ENCODE measurements at regions not wholly inside any gene's neighbourhood (a gene's known extent, or its start where the extent isn't known, plus 50 kb on each side); places are given as distances from the start of the nearest gene placed in this dataset.

DNA sequence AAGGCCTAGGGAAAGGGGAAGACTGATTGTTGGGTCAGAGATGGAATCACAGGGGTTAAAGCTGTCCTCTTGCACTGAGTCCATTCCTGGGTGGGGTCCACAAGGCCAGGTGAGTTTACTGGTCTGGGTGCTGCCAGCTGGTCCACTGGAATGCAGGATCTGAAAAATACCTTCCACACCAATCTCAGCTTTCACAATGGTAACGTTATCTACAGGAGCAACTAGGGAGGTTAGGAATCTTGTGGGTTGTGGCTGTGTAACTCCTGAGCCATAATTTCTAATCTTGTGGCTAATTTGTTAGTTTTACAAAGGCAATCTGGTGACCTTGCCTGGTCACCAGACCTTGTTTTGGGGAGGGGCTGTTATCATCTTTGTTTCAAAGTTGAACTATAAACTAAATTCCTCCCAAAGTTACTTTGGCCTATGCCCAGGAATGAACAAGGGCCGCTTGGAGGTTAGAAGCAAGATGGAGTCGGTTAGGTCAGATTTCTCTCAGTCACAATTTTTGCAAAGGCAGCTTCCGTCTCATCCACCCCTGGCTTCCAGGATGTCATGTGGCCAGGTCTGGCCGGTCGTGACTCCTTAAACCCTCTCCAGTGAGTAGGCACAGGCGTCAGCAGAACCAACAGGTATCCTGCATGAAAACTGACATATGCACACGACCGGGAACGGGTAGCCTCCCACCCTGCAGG lies 123.3 kb upstream of the SH3BP4 start:
- H3K4me3 ChIP-seq (ENCODE audit: low read depth, poor library complexity, severe bottlenecking) = no peak overlapping the region
- intact Hi-C loops (cut with DNase I; ENCODE audit: low total_unique reads) = no loop called here
- no peak for TF ChIP-seq POLR2A (IDR thresholded peaks at IDR 0.05)
- TF ChIP-seq, protein P1, sequence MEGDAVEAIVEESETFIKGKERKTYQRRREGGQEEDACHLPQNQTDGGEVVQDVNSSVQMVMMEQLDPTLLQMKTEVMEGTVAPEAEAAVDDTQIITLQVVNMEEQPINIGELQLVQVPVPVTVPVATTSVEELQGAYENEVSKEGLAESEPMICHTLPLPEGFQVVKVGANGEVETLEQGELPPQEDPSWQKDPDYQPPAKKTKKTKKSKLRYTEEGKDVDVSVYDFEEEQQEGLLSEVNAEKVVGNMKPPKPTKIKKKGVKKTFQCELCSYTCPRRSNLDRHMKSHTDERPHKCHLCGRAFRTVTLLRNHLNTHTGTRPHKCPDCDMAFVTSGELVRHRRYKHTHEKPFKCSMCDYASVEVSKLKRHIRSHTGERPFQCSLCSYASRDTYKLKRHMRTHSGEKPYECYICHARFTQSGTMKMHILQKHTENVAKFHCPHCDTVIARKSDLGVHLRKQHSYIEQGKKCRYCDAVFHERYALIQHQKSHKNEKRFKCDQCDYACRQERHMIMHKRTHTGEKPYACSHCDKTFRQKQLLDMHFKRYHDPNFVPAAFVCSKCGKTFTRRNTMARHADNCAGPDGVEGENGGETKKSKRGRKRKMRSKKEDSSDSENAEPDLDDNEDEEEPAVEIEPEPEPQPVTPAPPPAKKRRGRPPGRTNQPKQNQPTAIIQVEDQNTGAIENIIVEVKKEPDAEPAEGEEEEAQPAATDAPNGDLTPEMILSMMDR (IDR thresholded peaks at IDR 0.05) = no peak
- 93 to 94% methylated on average over 10 of the region's 10 CpGs for WGBS, 2 donors
- no peak for DNase-seq (ENCODE audit: low spot score in 2 of 2)

DNA sequence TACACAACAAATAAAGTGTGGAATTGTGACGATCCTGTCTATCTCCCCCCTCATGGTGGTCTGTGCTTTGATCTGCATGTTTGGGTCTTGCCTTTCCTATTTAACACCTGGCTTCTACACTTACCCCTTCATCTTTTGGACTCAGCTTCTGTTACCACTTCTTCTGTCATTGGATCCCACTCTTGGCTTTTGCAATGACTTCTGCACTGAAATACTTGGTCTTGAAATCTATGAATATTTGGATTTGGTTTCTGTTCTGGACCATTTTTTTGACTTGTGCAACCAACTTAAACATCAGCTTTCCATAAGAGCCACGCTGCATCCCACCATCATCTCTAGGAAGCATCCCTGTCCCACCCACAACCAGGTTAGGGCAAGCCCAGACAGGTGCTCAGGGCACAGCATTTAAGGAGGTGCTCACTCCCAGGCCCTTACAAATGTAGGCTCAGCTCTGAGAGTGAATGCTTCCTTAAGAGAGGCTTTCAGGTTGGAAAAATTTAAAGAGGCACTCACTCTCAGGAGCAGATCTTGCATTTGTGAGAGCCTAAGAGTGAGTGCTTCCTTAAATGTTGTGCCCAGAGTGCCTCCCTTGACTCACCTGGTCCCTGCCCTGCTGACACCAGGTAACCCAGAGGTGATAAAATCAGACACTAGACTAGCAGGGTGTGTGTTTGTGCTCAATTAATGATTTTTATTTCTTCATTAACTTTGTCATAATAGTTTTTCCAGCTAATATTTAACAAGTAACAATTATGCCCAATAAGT lies 124.5 kb upstream of the SH3BP4 start:
- TF ChIP-seq POLR2A (IDR thresholded peaks at IDR 0.05) = no peak
- TF ChIP-seq, protein P1 (IDR thresholded peaks at IDR 0.05) = no peak
- no peak for DNase-seq (ENCODE audit: low spot score in 2 of 2)
- WGBS, 2 donors = 76 to 80% methylated on average over 2 of the region's 2 CpGs
- H3K4me3 ChIP-seq (ENCODE audit: low read depth, poor library complexity, severe bottlenecking) = no peak overlapping the region
- intact Hi-C loops (cut with DNase I; ENCODE audit: low total_unique reads) = no loop called here

DNA sequence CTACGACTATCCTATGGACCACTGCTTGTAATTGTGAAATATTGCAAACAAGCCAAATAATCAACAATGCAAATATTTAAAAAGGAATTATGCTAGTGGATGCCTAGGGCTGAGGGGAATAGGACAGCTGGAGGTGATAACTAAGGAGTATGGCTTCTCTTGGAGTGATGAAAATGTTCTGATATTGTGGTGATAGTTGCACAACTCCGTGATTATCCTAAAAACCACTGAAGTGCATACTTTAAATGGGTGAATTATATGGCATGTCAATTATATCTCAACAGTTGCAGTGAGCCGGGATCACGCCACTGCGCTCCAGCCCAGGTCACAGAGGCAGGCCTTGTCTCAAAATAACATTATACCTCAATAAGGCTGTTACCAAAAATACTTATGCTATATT lies 125.1 kb upstream of the SH3BP4 start:
- TF ChIP-seq, protein P1 (IDR thresholded peaks at IDR 0.05) = no peak
- TF ChIP-seq POLR2A (IDR thresholded peaks at IDR 0.05) = no peak
- 93% methylated on average over 5 of the region's 5 CpGs for WGBS, 2 donors
- no peak overlapping the region for H3K4me3 ChIP-seq (ENCODE audit: low read depth, poor library complexity, severe bottlenecking)
- DNase-seq (ENCODE audit: low spot score in 2 of 2) = no peak
- intact Hi-C loops (cut with DNase I; ENCODE audit: low total_unique reads) = no loop called here

DNA sequence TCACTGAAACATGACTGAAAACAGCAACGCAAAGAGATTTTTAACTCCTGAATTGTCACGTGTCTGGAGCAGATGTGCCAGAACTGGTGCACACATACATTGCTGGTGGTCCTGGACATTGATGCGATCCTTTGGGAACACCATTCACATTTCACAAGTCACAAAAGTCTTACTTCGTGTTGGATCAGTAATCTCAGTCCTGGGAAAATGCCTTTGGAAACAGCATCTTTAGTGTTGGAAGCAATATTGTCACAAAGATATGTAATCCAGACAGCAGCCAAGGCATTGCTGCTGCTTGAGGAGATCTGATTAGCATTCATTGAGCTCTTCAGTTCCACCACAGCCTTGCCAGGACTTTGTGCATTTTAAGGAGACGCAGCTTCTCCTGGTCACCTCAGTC lies 126.2 kb upstream of the SH3BP4 start:
- 68 to 70% methylated on average over 5 of the region's 5 CpGs for WGBS, 2 donors
- TF ChIP-seq POLR2A (IDR thresholded peaks at IDR 0.05) = no peak
- TF ChIP-seq, protein P1 (IDR thresholded peaks at IDR 0.05) = no peak
- intact Hi-C loops (cut with DNase I; ENCODE audit: low total_unique reads) = no loop called here
- H3K4me3 ChIP-seq (ENCODE audit: low read depth, poor library complexity, severe bottlenecking) = no peak overlapping the region
- no peak for DNase-seq (ENCODE audit: low spot score in 2 of 2)

DNA sequence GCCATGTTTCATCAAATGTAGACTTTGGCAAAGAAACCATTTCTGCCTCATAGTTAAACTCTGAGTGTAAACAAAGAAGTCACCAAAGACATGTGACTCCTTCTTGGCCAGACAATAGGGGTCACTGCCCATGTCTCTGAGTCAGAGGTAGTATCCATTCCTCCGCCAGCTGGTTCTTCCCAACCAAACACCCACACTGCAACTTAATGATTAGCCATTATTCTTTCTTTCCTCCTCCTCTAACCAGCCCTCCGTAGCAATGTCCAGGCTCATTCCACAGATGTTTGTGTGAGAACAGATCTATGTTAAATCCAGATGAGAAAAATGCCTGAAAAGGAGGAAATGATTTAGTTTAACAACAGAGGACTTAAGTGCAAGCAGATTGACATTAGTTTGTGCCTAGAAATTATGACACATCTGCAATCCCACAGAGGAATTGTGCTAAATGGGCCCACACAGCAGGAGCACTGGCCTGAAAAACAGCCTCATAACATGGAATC lies 127.9 kb upstream of the SH3BP4 start:
- no peak overlapping the region for H3K4me3 ChIP-seq (ENCODE audit: low read depth, poor library complexity, severe bottlenecking)
- TF ChIP-seq POLR2A (IDR thresholded peaks at IDR 0.05) = no peak
- TF ChIP-seq, protein P1 (IDR thresholded peaks at IDR 0.05) = no peak
- intact Hi-C loops (cut with DNase I; ENCODE audit: low total_unique reads) = no loop called here
- WGBS, 2 donors = 53 to 59% methylated on average over 2 of the region's 2 CpGs
- peak in 1 of 2 donors; percentile 57 for DNase-seq (ENCODE audit: low spot score in 2 of 2)

All from lower leg skin (tissue), 4 donors.